Neural progenitor cell (in vitro differentiated cells): ENCODE measurements at regions not wholly inside any gene's neighbourhood (a gene's known extent, or its start where the extent isn't known, plus 50 kb on each side); places are given as distances from the start of the nearest gene placed in this dataset.

Source experiments
- DNase-seq: peaks from one replicate; pipeline ENCODE4 v3.0.0-alpha.2; 2016; ENCODE audit warnings: low spot score
- H2AFZ ChIP-seq: fragments of 200-600 bp; sonication (generic); replicated peaks from 2 replicates; pipeline ENCODE4 v1.6.1; 2016; ENCODE audit warnings: antibody characterized with exemption
- H3F3A ChIP-seq: fragments of 200-600 bp; sonication (generic); 2 replicates; pipeline ENCODE4 v1.6.1; 2016; ENCODE audit warnings: antibody characterized with exemption, low read depth
- H3K27ac ChIP-seq: fragments of 200-600 bp; sonication (generic); 2 replicates; pipeline ENCODE4 v1.5.1; 2016; ENCODE audit warnings: mild to moderate bottlenecking
- H3K27me3 ChIP-seq: fragments of 200-600 bp; sonication (generic); 2 replicates; pipeline ENCODE4 v1.6.1; 2016; ENCODE audit warnings: mild to moderate bottlenecking, moderate library complexity
- H3K36me3 ChIP-seq: fragments of 200-600 bp; sonication (generic); 2 replicates; pipeline ENCODE4 v1.5.1; 2016
- H3K4me1 ChIP-seq: fragments of 200-600 bp; sonication (generic); 2 replicates; pipeline ENCODE4 v1.6.1; 2016; ENCODE audit warnings: mixed run types
- H3K4me2 ChIP-seq: fragments of 200-600 bp; sonication (generic); 2 replicates; pipeline ENCODE4 v1.6.1; 2016
- H3K4me3 ChIP-seq: fragments of 200-600 bp; sonication (generic); 2 replicates; pipeline ENCODE4 v1.5.1; 2016
- H3K79me2 ChIP-seq: fragments of 200-600 bp; sonication (generic); 2 replicates; pipeline ENCODE4 v1.6.1; 2016; ENCODE audit warnings: low read depth
- H3K9ac ChIP-seq: fragments of 200-600 bp; sonication (generic); 2 replicates; pipeline ENCODE4 v1.6.1; 2016
- H3K9me3 ChIP-seq: fragments of 200-600 bp; sonication (generic); 2 replicates; pipeline ENCODE4 v1.5.1; 2016; ENCODE audit warnings: low read depth
- H4K20me1 ChIP-seq: fragments of 200-600 bp; sonication (generic); 2 replicates; pipeline ENCODE4 v1.6.1; 2016; ENCODE audit warnings: low read depth
- H3K27ac Mint-ChIP-seq: 3 replicates; pipeline ENCODE4 v1.8.0; 2021; ENCODE audit warnings: mixed read lengths
- H3K27me3 Mint-ChIP-seq: 2 replicates; pipeline ENCODE4 v1.8.0; 2022; ENCODE audit warnings: low read depth, mild to moderate bottlenecking, inconsistent platforms, moderate library complexity, mixed read lengths; ENCODE audit not compliant: insufficient read depth
- H3K36me3 Mint-ChIP-seq: 3 replicates; pipeline ENCODE4 v1.8.0; 2021; ENCODE audit warnings: mixed read lengths
- H3K4me1 Mint-ChIP-seq: 3 replicates; pipeline ENCODE4 v1.8.0; 2021; ENCODE audit warnings: mixed read lengths
- H3K4me3 Mint-ChIP-seq: 3 replicates; pipeline ENCODE4 v1.8.0; 2021; ENCODE audit warnings: mild to moderate bottlenecking, moderate library complexity, mixed read lengths
- H3K9me3 Mint-ChIP-seq: 3 replicates; pipeline ENCODE4 v1.8.0; 2020; ENCODE audit warnings: mixed read lengths
- CTCF ChIP-seq: fragments of 200-600 bp; sonication (generic); IDR thresholded peaks from 2 replicates; pipeline ENCODE4 v1.5.1; 2017; ENCODE audit warnings: antibody characterized with exemption, mild to moderate bottlenecking
- EZH2 ChIP-seq: fragments of 200-600 bp; sonication (generic); IDR thresholded peaks from 2 replicates; pipeline ENCODE4 v1.6.1; 2017; ENCODE audit warnings: antibody characterized with exemption, mild to moderate bottlenecking, moderate library complexity
- EZH2phosphoT487 ChIP-seq: fragments of 200-600 bp; sonication (generic); IDR thresholded peaks from 2 replicates; pipeline ENCODE4 v1.6.1; 2017; ENCODE audit warnings: antibody characterized with exemption

- H3K4me2 ChIP-seq: no peak overlapping the region
- TF ChIP-seq EZH2phosphoT487 (no peak), CTCF (no peak), EZH2 (no peak)
- Mint-ChIP-seq H3K4me3 (no peak overlapping the region), H3K36me3 (no peaks in the 10 kb centered on the region), H3K4me1 (peaks cover 22% of the 10 kb centered on the region), H3K27ac (no peak overlapping the region), H3K9me3 (no peaks in the 10 kb centered on the region), H3K27me3 (peaks cover 2% of the 10 kb centered on the region)
- no peak for DNase-seq
- peaks cover 49% of the 10 kb centered on the region for H3K4me1 ChIP-seq
- no peaks in the 10 kb centered on the region for H4K20me1 ChIP-seq
- H3K27me3 ChIP-seq: no peaks in the 10 kb centered on the region
- no peaks in the 10 kb centered on the region for H3K9me3 ChIP-seq
- peaks cover 39% of the 10 kb centered on the region for H3F3A ChIP-seq
- H3K4me3 ChIP-seq: no peak overlapping the region
- no peaks in the 10 kb centered on the region for H3K79me2 ChIP-seq
- H3K9ac ChIP-seq: no peak overlapping the region
- H3K27ac ChIP-seq: peak overlapping the region; percentile 5
- H2AFZ ChIP-seq: peak overlapping the region; percentile 38
- no peaks in the 10 kb centered on the region for H3K36me3 ChIP-seq
These were observed 366.2 kb downstream of the HRH4 start for GRCh38 chr18:24826605-24827004.

- DNase-seq: no peak
- no peaks in the 10 kb centered on the region for H3K79me2 ChIP-seq
- H3K27me3 Mint-ChIP-seq: peaks cover 2% of the 10 kb centered on the region
- H3K4me3 Mint-ChIP-seq: no peak overlapping the region
- no peak overlapping the region for H3K27ac ChIP-seq
- H4K20me1 ChIP-seq: no peaks in the 10 kb centered on the region
- no peak overlapping the region for H3K4me3 ChIP-seq
- H3K27ac Mint-ChIP-seq: no peak overlapping the region
- no peaks in the 10 kb centered on the region for H3K27me3 ChIP-seq
- H2AFZ ChIP-seq: no peak overlapping the region
- H3F3A ChIP-seq: peaks cover 47% of the 10 kb centered on the region
- H3K4me1 ChIP-seq: peaks cover 58% of the 10 kb centered on the region
- no peak overlapping the region for H3K9ac ChIP-seq
- H3K4me2 ChIP-seq: no peak overlapping the region
- TF ChIP-seq EZH2phosphoT487 (no peak), EZH2 (no peak), CTCF (no peak)
- H3K9me3 Mint-ChIP-seq: no peaks in the 10 kb centered on the region
- no peaks in the 10 kb centered on the region for H3K9me3 ChIP-seq
- no peaks in the 10 kb centered on the region for H3K36me3 ChIP-seq
- H3K4me1 Mint-ChIP-seq: peaks cover 31% of the 10 kb centered on the region
- no peaks in the 10 kb centered on the region for H3K36me3 Mint-ChIP-seq
These were observed 367.1 kb downstream of the HRH4 start for GRCh38 chr18:24827501-24827900.

- no peak for DNase-seq
- H3K27ac ChIP-seq: no peak overlapping the region
These were observed 370.6 kb downstream of the HRH4 start for GRCh38 chr18:24831081-24831480.

More at GRCh38 chr18:24831081-24831480, 370.6 kb downstream of the HRH4 start:
- H3K4me2 ChIP-seq: no peak overlapping the region
- H3K4me3 ChIP-seq: no peak overlapping the region
- H3K4me1 ChIP-seq: peaks cover 63% of the 10 kb centered on the region
- H3K27me3 ChIP-seq: no peaks in the 10 kb centered on the region
- H3K79me2 ChIP-seq: no peaks in the 10 kb centered on the region
- no peaks in the 10 kb centered on the region for H4K20me1 ChIP-seq
- H3K4me1 Mint-ChIP-seq: peaks cover 36% of the 10 kb centered on the region
- no peaks in the 10 kb centered on the region for H3K36me3 Mint-ChIP-seq
- no peak overlapping the region for H3K4me3 Mint-ChIP-seq
- TF ChIP-seq EZH2 (no peak), EZH2phosphoT487 (no peak), CTCF (no peak)
- no peak overlapping the region for H3K9ac ChIP-seq
- peaks cover 6% of the 10 kb centered on the region for H3K27me3 Mint-ChIP-seq
- H3K27ac Mint-ChIP-seq: no peak overlapping the region
- H3K9me3 Mint-ChIP-seq: no peaks in the 10 kb centered on the region
- H3K36me3 ChIP-seq: no peaks in the 10 kb centered on the region
- no peak overlapping the region for H2AFZ ChIP-seq
- H3K9me3 ChIP-seq: no peaks in the 10 kb centered on the region
- peaks cover 47% of the 10 kb centered on the region for H3F3A ChIP-seq
